ENCODE measurements at regions not wholly inside any gene's neighbourhood (a gene's known extent, or its start where the extent isn't known, plus 50 kb on each side); places are given as distances from the start of the nearest gene placed in this dataset.

GRCh38 chr10:10207538-10207937, 810.1 kb upstream of the CELF2 start:
- DNase-seq, result no peak

GRCh38 chr10:10208196-10208595, 809.5 kb upstream of the CELF2 start:
- DNase-seq, result no peak

DNA sequence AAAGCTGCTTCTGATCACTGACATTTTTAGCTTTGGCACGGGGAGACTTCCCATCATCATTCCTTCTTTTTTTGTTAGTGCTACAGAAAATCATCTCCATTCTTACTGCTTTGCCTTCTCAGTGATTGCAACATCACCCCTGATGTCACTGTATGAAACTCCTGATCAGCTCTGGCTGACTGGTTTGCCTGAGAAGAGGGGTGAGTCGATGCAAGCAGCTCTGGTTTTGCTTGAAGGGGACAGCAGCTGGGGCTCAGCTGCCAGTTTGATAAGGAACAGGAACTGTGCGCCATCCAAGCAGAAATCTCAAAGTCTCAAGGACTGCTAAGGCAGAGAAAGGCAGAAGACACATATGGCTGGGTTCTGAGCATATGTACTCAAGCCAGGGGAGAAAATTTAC, 808.5 kb upstream of the CELF2 start:
- no peak for DNase-seq

DNA sequence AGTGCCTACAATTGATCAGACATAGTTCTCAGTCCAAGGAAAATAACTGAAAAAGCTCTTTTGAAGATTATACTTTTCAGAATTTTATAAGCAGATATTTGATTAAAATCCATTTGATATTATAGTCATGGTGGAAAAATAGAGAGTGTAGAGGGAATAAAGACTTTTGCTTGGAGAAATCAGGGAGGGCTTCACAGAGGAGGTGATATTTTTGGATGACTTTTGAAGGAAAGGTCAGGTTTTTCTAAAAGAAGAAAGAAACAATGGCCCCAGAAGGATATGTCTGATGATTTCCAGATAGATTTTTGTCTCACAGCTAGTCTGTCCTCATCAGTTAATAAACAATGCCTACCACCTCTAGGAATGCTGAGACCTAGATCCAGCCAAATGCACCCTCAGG, 806.3 kb upstream of the CELF2 start:
- DNase-seq, result no peak

DNA sequence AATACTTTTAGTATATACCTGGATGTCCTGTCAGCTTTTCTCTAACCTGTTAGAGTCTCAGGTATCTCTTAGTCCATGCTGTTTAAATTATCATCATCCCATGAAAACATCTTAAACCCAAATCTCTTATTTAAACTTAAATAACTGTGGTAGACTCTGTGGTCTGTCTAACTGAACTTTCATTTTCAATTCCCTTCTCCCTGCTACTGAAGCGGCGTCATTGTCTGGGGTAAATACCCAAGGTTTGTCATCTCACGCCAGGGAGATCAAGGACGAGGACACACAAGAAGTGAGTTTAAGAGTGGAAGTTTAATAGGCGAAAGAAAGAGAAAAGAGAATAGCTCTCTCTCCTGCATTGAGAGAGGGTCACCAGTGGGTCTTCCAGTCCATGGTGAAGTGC, 804.4 kb upstream of the CELF2 start:
- DNase-seq, result no peak

DNA sequence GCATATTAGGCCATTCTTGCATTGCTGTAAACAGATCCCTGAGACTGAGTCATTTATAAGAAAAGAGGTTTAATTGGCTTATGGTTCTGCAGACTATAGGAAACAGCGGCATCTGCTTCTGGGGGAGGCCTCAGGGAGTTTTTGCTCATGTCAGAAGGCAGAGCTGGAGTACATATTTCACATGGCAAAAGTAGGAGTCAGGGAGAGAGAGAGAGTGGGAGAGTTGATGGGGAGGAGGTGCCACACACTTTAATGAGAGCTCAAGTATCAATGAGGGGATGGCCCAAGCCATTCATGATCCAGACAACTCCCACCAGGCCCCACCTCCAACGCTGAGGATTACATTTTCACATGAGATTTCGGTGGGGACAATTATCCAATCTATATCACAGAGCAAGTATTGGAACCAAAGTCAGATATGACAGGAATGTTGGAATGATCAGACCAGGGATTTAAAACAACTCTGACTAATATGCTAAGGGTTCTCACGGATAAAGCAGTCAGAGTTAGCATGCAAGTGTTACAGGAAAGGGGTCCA, 795.3 kb upstream of the CELF2 start:
- DNase-seq, result no peak

DNA sequence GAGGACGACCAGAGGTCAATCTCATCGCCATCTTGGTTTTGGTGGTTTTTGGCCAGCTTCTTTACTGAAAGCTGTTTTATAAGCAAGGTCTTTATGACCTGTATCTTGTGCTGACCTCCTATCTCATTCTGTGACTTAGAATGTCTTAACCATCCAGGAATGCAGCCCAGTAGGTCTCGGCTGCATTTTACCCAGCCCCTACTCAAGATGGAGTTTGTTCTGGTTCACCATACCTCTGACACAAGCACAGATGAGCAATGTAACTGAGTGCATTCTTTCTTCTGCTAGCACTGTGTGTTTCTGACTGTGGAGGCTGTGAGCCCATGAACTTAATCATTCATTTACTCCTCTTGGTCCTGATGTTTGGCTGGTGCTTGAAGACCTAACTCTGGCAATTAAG, 794.5 kb upstream of the CELF2 start:
- no peak for DNase-seq

DNA sequence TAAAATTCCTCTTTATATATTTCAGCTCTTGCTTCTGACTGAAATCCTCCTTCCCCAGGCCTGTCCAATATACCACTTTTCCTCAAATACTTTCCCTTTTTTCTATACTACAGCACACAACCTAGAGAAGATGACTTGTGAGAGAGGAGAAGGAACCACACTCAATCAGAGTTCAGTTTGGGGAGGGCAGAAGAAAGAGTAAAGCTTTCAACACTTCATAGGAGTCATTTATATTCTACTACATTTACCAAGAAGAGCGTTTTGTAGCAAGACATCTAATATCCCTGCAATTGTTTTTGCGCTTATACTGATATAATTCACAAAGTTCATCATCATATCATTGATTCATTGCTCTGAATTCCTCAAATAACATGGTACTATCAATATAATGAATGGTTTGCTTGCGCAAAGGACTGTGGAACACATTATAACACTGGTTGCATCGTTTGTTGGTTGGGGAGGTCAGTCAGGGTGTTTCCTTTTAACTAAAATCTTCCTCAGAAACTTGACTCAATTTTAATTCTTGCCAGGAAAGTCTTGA, 792.5 kb upstream of the CELF2 start:
- no peak for DNase-seq

GRCh38 chr10:10233229-10233628, 784.4 kb upstream of the CELF2 start:
- no peak for DNase-seq

GRCh38 chr10:10235003-10235402, 782.7 kb upstream of the CELF2 start:
- DNase-seq, result no peak

GRCh38 chr10:10247585-10247984, 770.1 kb upstream of the CELF2 start:
- no peak for DNase-seq

GRCh38 chr10:10256860-10257259, 760.8 kb upstream of the CELF2 start:
- DNase-seq, result no peak

- DNase-seq, result no peak
Measured at GRCh38 chr10:10259013-10259412, 758.7 kb upstream of the CELF2 start.

- no peak for DNase-seq
Measured at GRCh38 chr10:10270126-10271050, 747.3 kb upstream of the CELF2 start.

DNA sequence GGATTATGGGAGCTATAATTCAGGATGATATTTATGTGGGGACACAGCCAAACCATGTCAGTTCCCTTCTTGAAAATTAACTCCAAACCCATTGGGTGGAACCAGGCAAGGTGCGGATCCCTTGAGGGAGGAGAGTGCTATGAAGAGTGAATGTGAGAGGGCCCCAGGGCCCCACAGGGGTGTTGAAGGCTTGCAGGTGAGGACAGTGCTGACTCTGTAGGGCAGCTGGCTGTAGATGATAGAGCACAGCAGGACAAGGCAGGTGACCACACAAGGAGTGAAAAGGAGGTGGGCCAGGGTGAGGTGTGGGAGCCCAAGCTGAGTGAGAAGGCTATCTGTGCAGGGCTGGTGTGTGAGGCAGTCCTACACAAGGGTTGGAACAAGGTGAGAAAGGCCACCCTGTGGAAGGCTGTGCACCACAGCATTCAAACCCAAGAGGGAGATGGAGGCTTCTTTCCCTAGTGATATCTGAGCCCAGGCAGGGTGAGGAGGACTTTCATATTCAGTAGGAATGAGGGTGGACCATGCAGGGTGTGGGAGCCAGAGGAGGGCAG, 746.0 kb upstream of the CELF2 start:
- no peak for DNase-seq

- DNase-seq, result no peak
Measured at GRCh38 chr10:10273661-10274060, 744.0 kb upstream of the CELF2 start.

DNA sequence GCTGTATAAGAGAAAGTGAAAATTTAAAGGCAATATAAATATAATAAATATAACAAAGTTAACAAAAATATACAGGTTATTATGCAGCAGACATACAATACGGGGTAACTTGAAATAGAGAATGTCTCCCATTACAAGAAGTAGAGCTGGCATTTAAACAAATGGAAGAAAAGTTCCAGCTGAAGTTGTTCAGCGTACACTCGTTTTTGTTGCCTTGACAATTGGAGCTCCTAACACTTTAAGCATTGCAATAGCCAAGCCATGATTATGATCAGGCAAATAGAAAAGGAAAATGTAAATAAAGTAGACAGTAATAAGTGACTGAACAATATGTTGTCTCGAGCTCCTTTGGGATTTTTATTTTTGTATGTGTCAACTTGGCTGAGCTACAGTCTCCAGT, 737.8 kb upstream of the CELF2 start:
- DNase-seq, result no peak

DNA sequence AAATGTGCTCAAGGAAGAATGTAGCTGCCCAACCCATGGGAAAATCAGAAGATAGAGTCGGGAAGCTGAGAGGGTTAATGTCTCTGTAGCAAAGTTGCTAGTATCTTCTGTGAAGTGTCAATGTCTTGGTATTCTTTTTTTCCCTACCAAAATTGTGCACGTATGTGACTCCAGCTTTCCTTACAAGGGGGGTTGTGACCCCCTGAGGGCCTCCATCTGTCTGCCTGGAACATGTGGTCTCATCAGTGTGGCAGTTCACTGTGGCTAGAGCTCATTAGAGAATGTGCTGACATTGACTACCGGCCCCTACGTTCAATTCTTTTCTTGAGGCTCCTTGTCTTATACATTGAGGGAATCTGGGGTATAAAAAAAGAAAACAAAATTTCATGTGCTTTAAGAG, 725.2 kb upstream of the CELF2 start:
- no peak for DNase-seq

DNA sequence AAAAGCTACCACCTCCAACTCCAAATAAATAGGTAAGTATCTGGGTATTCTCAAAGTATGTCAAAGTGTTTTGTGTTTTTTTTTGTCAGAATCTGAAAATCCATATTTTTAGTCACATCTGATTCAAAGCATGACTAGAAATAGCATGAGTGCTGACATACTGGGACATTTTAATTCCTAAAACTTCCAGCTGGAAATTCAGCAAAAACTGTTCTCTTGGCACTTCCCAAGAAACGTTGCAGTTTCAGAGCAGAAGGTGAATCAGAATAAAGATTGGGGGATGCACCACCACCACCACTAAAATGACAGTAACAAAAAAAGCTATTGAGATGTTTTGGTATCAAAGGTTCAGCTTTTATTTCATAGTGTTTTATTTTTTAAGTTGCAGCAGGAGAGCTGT, 724.6 kb upstream of the CELF2 start:
- no peak for DNase-seq

DNA sequence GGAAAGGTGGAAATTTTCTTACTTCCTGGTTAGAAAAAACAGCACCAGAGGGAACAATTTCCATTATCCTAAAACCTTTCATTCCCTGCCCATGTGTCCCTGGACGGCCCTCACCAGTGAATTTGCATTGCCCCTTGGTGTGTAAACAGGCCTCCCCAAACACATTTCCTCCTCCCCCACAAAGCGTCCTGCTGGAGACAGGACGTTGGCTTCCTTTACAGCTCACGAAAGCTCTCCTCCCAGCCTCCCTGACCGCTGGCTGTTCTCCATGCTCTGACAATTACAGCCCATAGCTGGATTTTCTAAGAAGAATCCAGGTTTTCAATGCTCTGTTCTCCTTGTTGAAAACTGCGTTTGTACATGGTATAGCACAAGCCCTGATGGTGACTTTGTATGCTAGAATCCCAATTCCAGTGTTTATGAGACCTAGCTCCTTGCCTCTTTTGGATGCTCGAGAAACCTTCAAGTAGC, 724.2 kb upstream of the CELF2 start:
- DNase-seq, result no peak

DNA sequence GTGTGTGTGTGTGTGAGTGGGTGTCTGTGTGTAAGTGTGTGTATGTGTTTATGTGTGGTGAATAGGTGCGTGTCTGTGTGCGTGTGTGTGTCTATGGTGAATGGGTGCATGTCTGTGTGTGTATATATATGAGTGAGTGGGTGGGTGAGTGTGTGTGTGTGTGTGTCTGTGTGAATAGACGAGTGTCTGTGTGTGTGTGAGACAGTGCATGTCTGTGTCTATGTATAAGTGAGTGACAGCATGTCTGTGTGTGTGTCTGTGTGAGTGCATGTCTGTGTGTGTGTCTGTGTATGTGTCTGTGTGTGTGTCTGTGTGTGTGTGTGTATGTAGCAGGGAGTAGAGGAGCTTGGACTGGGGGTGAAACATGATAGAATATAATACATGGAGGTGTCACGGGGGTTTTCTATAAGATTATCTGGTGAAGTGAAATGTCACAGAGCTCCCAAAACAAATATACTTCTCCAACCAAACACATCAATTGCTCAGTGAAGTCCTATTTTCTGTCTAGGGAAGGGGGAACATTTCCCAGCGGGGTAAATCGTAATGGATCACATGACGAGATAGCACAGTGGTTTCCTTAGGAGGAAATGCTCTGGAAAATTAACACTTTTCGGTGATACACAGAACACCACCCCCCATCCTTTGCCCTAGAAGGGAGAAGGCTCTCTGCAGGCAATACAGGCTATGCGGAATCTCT, 723.3 kb upstream of the CELF2 start:
- DNase-seq, result no peak

GRCh38 chr10:10294881-10295529, 722.7 kb upstream of the CELF2 start:
- DNase-seq, result no peak

- DNase-seq, result no peak
Measured at GRCh38 chr10:10295537-10295936, 722.1 kb upstream of the CELF2 start.

Measured in CD4-positive, alpha-beta T cell treated with Interleukin-17A for 1 hour (primary cell).